ENCODE measurements at regions not wholly inside any gene's neighbourhood (a gene's known extent, or its start where the extent isn't known, plus 50 kb on each side); places are given as distances from the start of the nearest gene placed in this dataset.

- no peak for TF ChIP-seq POLR2A (IDR thresholded peaks at IDR 0.05; ENCODE audit: low read depth, low read length)
- TF ChIP-seq SPI1 (IDR thresholded peaks at IDR 0.05; ENCODE audit: low read depth, low read length) = no peak
- TF ChIP-seq TAF1 (IDR thresholded peaks at IDR 0.05; ENCODE audit: low read depth, low read length) = no peak
- TF ChIP-seq POLR2AphosphoS5 (IDR thresholded peaks at IDR 0.05; ENCODE audit: low read depth, low read length) = no peak
- TF ChIP-seq POU2F2 (IDR thresholded peaks at IDR 0.05; ENCODE audit: low read depth, low read length) = no peak
Measured at GRCh38 chr5:116736671-116737070, 162.0 kb upstream of the SEMA6A start.
